ENCODE measurements at regions not wholly inside any gene's neighbourhood (a gene's known extent, or its start where the extent isn't known, plus 50 kb on each side); places are given as distances from the start of the nearest gene placed in this dataset.
"Not testable (repeated sequence)": the region's sequence is repeated elsewhere in the genome, so short reads cannot be mapped to it uniquely, and the experiment has no call there.

GRCh38 chr1:120264564-120264963 lies 88.2 kb upstream of the SEC22B start:
- not testable (repeated sequence) for TF ChIP-seq CTCF (IDR thresholded peaks at IDR 0.05; ENCODE audit: extremely low read depth in 1 of 2, insufficient read depth in 1 of 2, low read depth in 1 of 2, low read length in 2 of 2); POLR2AphosphoS5 (IDR thresholded peaks at IDR 0.05; ENCODE audit: insufficient read depth, low read depth, low read length); POLR2A (IDR thresholded peaks at IDR 0.05; ENCODE audit: low read depth, low read length); GATA2 (IDR thresholded peaks at IDR 0.05; ENCODE audit: insufficient read depth, insufficient read length, low read depth, low read length); JUN (IDR thresholded peaks at IDR 0.05; ENCODE audit: borderline replicate concordance, insufficient read depth, insufficient read length, low read depth); EZH2 (IDR thresholded peaks at IDR 0.05; ENCODE audit: borderline replicate concordance, low read depth, low read length, severe bottlenecking); MAX (IDR thresholded peaks at IDR 0.05; ENCODE audit: insufficient read depth, insufficient read length); FOS (IDR thresholded peaks at IDR 0.05; ENCODE audit: borderline replicate concordance, insufficient read depth, low read length)
